Mesenteric fat pad (tissue), 1 donor: ENCODE measurements at regions not wholly inside any gene's neighbourhood (a gene's known extent, or its start where the extent isn't known, plus 50 kb on each side); places are given as distances from the start of the nearest gene placed in this dataset.

Experiments used
- DNase-seq: peaks from one replicate; pipeline ENCODE4 v3.0.0-alpha.2; 2020; ENCODE audit warnings: low spot score
- donor health status: DM: yes; HTN: yes; CAD: no.

GRCh38 chr5:15263942-15264341, 236.0 kb upstream of the FBXL7 start:
- no peak for DNase-seq

- DNase-seq, result no peak
Observed at GRCh38 chr5:15263406-15263805, 236.6 kb upstream of the FBXL7 start.

- no peak for DNase-seq
Observed at GRCh38 chr5:15261269-15261995, 238.5 kb upstream of the FBXL7 start.

- DNase-seq, result no peak
Observed at GRCh38 chr5:15260356-15261268, 239.4 kb upstream of the FBXL7 start.

- no peak for DNase-seq
Observed at GRCh38 chr5:15256485-15256884, 243.5 kb upstream of the FBXL7 start.

GRCh38 chr5:15255576-15255975, 244.4 kb upstream of the FBXL7 start:
- no peak for DNase-seq

GRCh38 chr5:15254607-15255006, 245.4 kb upstream of the FBXL7 start:
- DNase-seq, result no peak

GRCh38 chr5:15252331-15252730, 247.6 kb upstream of the FBXL7 start:
- DNase-seq, result no peak

GRCh38 chr5:15249152-15249551, 250.8 kb upstream of the FBXL7 start:
- no peak for DNase-seq

- DNase-seq, result no peak
Observed at GRCh38 chr5:15248731-15249130, 251.2 kb upstream of the FBXL7 start.

- DNase-seq, result no peak
Observed at GRCh38 chr5:15245913-15246312, 254.1 kb upstream of the FBXL7 start.

- no peak for DNase-seq
Observed at GRCh38 chr5:15243301-15244020, 256.5 kb upstream of the FBXL7 start.

- DNase-seq, result no peak
Observed at GRCh38 chr5:15241216-15241821, 258.7 kb upstream of the FBXL7 start.

- no peak for DNase-seq
Observed at GRCh38 chr5:15238006-15238405, 262.0 kb upstream of the FBXL7 start.

GRCh38 chr5:15236911-15237508, 263.0 kb upstream of the FBXL7 start:
- no peak for DNase-seq

- no peak for DNase-seq
Observed at GRCh38 chr5:15234911-15235310, 265.1 kb upstream of the FBXL7 start.

GRCh38 chr5:15234366-15234765, 265.6 kb upstream of the FBXL7 start:
- no peak for DNase-seq

GRCh38 chr5:15233566-15233965, 266.4 kb upstream of the FBXL7 start:
- DNase-seq, result no peak

GRCh38 chr5:15222156-15222555, 277.8 kb upstream of the FBXL7 start:
- DNase-seq, result no peak

- no peak for DNase-seq
Observed at GRCh38 chr5:15220642-15221173, 279.3 kb upstream of the FBXL7 start.

- no peak for DNase-seq
Observed at GRCh38 chr5:15215056-15215455, 284.9 kb upstream of the FBXL7 start.
